Thoracic aorta (tissue), 2 donors: ENCODE measurements at regions not wholly inside any gene's neighbourhood (a gene's known extent, or its start where the extent isn't known, plus 50 kb on each side); places are given as distances from the start of the nearest gene placed in this dataset.

Source experiments
- ATAC-seq: fragments of 150-250 bp; one replicate; pipeline ENCODE4 v1.8.0; 2017; ENCODE audit warnings: low read depth; ENCODE audit not compliant: insufficient number of reproducible peaks, low FRiP score
- DNase-seq: peaks from one replicate; pipeline ENCODE4 v3.0.0-alpha.2; 2020; ENCODE audit warnings: low spot score
- H3K27ac ChIP-seq, 2 donors: fragments of 200-600 bp; sonication (generic); 1 replicate in 1 of 2; 2 replicates in 1 of 2; pipeline ENCODE4 v1.5.1; 2016; ENCODE audit warnings: mild to moderate bottlenecking in 2 of 2, moderate library complexity in 2 of 2
- H3K27me3 ChIP-seq: fragments of 200-600 bp; sonication (generic); replicated peaks from 2 replicates; pipeline ENCODE4 v1.6.0; 2016; ENCODE audit warnings: mild to moderate bottlenecking; ENCODE audit not compliant: insufficient read depth
- H3K36me3 ChIP-seq: fragments of 200-600 bp; sonication (generic); one replicate; pipeline ENCODE4 v1.5.1; 2016
- H3K4me1 ChIP-seq, 2 donors: fragments of 200-600 bp; sonication (generic); 1 replicate in 1 of 2; 2 replicates in 1 of 2; pipeline versions ENCODE4 v1.5.1 to v1.6.0; 2016; ENCODE audit warnings: low read depth in 2 of 2, mild to moderate bottlenecking in 1 of 2; ENCODE audit not compliant: control insufficient read depth in 1 of 2
- H3K4me3 ChIP-seq: fragments of 200-600 bp; sonication (generic); 2 replicates; pipeline ENCODE4 v1.5.1; 2016; ENCODE audit warnings: mild to moderate bottlenecking
- H3K9me3 ChIP-seq: fragments of 200-600 bp; sonication (generic); 2 replicates; pipeline ENCODE4 v1.5.1; 2016
- CTCF ChIP-seq: fragments of 200-600 bp; sonication (generic); IDR thresholded peaks from one replicate; pipeline ENCODE4 v1.5.1; 2019; ENCODE audit warnings: antibody characterized with exemption

- no peaks in the 10 kb centered on the region for H3K4me1 ChIP-seq
- DNase-seq, result no peak
- no peaks in the 10 kb centered on the region for H3K36me3 ChIP-seq
- no peak for TF ChIP-seq CTCF
- H3K4me3 ChIP-seq, result no peak overlapping the region
- no peak overlapping the region for H3K27ac ChIP-seq
- no peaks in the 10 kb centered on the region for H3K27me3 ChIP-seq
- ATAC-seq, result no peak
- H3K9me3 ChIP-seq, result no peaks in the 10 kb centered on the region
Measured at GRCh38 chr20:46791722-46792416, 82.4 kb downstream of the SLC2A10 start.

GRCh38 chr20:46797206-46797605, 87.8 kb downstream of the SLC2A10 start:
- Histone ChIP-seq H3K27me3 (no peaks in the 10 kb centered on the region), H3K4me3 (no peak overlapping the region), H3K27ac (no peak overlapping the region), H3K9me3 (no peaks in the 10 kb centered on the region), H3K36me3 (no peaks in the 10 kb centered on the region), H3K4me1 (no peaks in the 10 kb centered on the region)
- no peak for ATAC-seq
- DNase-seq, result no peak
- no peak for TF ChIP-seq CTCF

GRCh38 chr20:46798430-46798829, 89.0 kb downstream of the SLC2A10 start:
- H3K4me3 ChIP-seq, result no peak overlapping the region
- TF ChIP-seq CTCF, result no peak
- no peak overlapping the region for H3K27ac ChIP-seq
- H3K9me3 ChIP-seq, result no peaks in the 10 kb centered on the region
- no peaks in the 10 kb centered on the region for H3K4me1 ChIP-seq
- DNase-seq (no peak), ATAC-seq (no peak)
- H3K27me3 ChIP-seq, result no peaks in the 10 kb centered on the region
- no peaks in the 10 kb centered on the region for H3K36me3 ChIP-seq

- DNase-seq (no peak), ATAC-seq (no peak)
- H3K36me3 ChIP-seq, result no peaks in the 10 kb centered on the region
- no peaks in the 10 kb centered on the region for H3K4me1 ChIP-seq
- H3K27ac ChIP-seq, result no peak overlapping the region
- H3K4me3 ChIP-seq, result no peak overlapping the region
- no peaks in the 10 kb centered on the region for H3K27me3 ChIP-seq
- no peaks in the 10 kb centered on the region for H3K9me3 ChIP-seq
- no peak for TF ChIP-seq CTCF
Measured at GRCh38 chr20:46799781-46800408, 90.4 kb downstream of the SLC2A10 start.

- ATAC-seq, result no peak
- no peak overlapping the region for H3K27ac ChIP-seq
- no peaks in the 10 kb centered on the region for H3K9me3 ChIP-seq
- no peaks in the 10 kb centered on the region for H3K36me3 ChIP-seq
- TF ChIP-seq CTCF, result no peak
- H3K4me1 ChIP-seq, result no peaks in the 10 kb centered on the region
- no peak for DNase-seq
- H3K27me3 ChIP-seq, result no peaks in the 10 kb centered on the region
- no peak overlapping the region for H3K4me3 ChIP-seq
Measured at GRCh38 chr20:46800409-46800804, 91.0 kb downstream of the SLC2A10 start.
